HG02610 (cell line): ENCODE measurements at regions not wholly inside any gene's neighbourhood (a gene's known extent, or its start where the extent isn't known, plus 50 kb on each side); places are given as distances from the start of the nearest gene placed in this dataset.

Experiments used
- ATAC-seq: cut with Tn5 transposase; IDR thresholded peaks from one replicate; pipeline ENCODE4 v1.9.1; 2021; ENCODE audit warnings: mild to moderate bottlenecking, moderate library complexity; ENCODE audit not compliant: unreplicated experiment

DNA sequence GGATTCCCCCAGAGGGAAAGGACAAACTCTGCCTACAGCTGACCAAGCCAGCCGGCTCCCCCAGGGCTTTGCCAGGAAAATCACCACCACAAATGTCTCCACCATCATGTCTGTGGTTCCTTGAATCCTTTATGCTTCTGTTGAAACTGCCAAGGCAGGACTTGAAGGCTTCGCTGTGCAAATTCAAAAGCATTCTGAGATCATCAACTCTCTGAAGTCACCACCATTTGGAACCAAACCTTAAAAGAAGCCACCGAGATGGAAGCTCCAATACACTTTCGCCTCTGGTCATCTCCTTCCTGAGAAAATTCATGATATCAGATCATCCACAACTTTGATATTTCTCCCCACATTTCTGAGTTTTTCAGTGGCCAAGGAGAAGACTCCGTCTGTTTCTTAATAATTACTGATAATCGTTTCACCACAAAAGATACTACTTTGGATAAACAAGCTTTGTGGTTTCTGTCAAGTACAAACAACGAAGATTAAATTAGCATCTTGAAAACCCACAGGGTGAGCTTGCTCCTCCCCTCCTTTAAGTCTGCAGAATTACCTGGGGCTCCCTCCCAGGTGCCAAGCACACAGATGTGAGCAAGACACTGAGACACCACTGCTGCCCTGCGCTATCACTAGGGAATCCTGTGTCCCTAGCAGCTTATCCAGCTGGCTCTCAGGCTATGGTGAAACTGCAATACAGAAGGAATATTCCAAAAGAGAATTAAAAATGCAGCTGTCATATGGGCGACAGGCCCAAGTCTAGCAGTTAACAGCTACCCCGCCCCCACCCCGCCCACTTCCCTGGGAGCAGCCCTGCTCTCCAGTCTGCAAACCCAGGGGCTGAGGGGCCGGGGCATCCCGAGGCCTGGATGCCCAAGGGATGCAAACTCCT is 125.0 kb upstream of the TBL1X start:
- ATAC-seq, result no peak

GRCh38 chrX:9340598-9341290 is 124.1 kb upstream of the TBL1X start:
- peak; percentile 46 for ATAC-seq

- ATAC-seq, result peak; percentile 92
Observed at GRCh38 chrX:9341291-9342201, 123.3 kb upstream of the TBL1X start.

GRCh38 chrX:9342561-9343051 is 122.3 kb upstream of the TBL1X start:
- ATAC-seq, result no peak

DNA sequence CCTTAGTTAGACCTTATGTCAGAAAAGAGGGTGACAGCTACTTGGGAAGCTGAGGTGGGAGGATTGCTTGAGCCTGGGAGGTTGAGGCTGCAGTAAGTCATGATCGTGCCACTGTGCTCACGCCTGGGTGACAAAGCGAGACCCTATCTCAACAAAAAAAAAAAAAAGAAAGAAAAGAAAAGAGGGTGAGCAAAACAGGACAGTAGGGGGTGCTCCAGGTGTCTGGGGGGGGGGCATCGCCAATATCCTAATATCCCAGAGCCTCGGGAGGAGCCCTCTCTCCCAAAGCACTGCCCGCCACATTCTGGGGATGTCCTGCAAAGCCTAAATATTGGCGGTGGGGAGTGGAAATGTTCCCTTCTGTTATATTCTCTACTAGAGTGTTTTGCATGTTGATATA is 120.9 kb upstream of the TBL1X start:
- no peak for ATAC-seq

GRCh38 chrX:9345957-9346356 is 118.9 kb upstream of the TBL1X start:
- no peak for ATAC-seq

GRCh38 chrX:9349572-9350494 is 115.0 kb upstream of the TBL1X start:
- no peak for ATAC-seq

- no peak for ATAC-seq
Observed at GRCh38 chrX:9351126-9351525, 113.7 kb upstream of the TBL1X start.

DNA sequence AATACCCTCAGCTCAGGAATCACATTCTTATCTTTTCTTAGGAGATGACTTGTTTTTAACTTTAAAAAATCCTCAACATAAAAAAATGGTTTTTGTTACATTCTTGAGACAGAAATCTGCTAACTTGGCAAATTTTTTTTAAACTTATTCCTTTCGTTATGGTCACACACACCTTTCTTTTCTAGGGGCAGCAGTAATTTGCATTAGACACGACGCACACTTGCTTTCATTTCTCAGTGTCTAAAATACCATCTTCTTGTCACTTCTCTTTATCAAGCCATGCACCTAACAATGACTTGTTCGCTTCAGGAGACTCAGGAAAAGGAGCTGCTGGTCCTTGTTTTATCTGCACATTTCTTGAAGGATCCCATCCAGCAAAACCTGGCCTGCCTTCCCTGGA is 112.6 kb upstream of the TBL1X start:
- ATAC-seq, result peak; percentile 55

GRCh38 chrX:9352694-9353411 is 112.0 kb upstream of the TBL1X start:
- peak; percentile 67 for ATAC-seq

DNA sequence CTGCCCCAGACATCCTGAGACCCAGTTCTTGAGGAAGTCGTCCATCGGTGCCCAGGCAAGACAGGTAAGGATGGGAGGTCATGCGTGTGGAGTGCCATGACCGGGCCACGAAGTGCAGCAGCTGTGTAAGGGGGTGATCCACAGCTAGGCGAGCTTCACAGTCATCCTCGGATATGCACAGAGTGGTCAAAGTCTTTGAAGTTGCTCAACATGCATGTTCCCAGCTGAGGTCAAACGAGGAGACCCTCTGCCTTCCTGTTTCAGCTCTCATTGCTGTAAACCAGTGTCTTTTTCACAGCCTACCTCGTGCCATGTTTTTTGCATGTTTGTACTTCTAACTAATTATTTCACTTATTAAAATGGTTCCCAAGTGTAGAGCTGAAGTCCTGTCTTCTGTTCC is 109.9 kb upstream of the TBL1X start:
- no peak for ATAC-seq

DNA sequence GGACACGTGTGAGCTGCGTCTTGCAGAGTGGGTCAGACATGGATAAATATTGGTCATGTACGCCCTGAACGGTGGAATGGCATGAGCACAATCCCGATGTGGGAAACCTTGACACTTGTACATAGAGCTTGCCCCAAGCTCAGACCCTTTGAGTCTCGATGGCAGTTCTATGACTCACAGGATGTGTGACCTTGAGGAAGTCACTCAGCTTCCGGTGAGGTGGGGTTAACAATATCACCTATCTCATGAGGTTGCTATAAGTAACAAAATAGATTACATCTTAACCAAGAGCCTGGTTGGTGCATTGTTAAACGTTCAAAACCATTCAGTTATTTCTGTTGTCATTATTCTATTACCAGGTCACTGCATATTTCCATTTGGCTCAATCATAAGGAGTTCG is 109.1 kb upstream of the TBL1X start:
- ATAC-seq, result no peak

- no peak for ATAC-seq
Observed at GRCh38 chrX:9356846-9357245, 108.0 kb upstream of the TBL1X start.

DNA sequence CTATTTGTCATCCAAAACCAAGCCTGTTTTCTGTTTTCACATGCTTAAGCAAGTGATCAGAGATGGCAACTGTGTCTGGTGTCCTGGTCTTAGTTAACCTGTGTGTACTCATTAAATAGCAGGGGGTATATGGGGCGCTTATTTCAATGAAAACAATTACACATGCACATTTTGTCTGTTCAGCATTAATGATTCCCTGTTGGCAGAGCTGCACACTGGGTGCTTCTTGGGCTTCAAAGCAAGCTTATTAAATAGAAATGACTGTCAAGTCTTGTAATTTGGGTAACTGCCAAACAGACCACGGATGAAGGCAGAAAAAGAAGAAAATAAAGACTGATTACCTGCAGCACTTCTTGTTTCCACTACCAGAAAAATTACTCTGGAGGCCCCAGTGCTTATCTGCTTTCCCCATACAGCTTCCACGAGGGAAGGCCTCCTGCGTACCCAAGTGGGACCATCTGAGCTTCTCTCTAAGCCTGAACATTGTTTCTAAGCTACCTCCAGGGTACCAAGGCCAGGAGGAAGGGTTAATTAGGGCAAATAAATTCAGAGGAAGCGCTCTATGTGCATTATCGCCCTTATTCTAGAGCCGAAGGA is 107.2 kb upstream of the TBL1X start:
- no peak for ATAC-seq

GRCh38 chrX:9362363-9362928 is 102.4 kb upstream of the TBL1X start:
- no peak for ATAC-seq

GRCh38 chrX:9367421-9367820 is 97.4 kb upstream of the TBL1X start:
- ATAC-seq, result no peak

DNA sequence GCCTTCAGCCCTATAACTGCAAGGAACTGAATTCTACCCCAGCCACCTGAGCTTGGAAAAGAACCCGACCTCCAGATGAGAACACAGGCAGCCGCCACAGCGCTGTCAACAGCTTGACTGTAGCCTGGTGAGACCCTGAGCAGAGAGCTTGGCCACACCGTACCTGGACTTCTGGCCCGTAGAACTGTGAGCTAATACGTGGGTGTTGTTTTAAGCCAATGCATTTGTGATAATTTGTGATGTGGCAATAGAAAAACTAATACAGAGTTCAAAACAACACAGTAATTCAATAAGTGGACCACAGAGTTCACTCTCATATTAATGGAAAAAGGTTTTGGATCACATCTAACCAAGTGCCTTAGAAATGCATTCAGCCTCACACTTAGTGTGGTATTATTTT is 96.6 kb upstream of the TBL1X start:
- ATAC-seq, result no peak

DNA sequence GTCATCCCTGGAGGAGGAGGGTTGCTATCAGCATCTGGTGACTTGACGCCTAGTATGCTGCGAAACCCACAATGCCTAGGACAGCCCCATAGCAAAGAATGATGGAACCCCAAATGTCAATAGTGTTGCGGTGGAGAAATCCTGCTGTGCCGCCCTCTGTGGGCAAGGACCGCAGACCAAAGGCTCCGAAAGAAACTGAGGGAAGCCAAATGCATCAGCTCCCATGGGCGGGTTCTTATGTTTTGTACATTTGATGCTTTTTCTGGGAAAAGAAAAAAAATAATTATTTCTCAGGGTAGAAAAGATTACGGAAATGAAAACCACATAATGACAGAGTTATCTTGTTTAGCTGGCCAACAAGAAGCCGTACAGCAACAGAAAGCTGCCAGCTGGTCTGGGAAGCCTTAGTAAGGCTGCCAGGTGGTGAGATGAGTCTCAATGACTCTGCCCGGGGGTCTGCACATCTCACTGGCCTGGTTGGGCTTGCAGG is 95.0 kb upstream of the TBL1X start:
- no peak for ATAC-seq
